Osteoblast (primary cell): ENCODE measurements at regions not wholly inside any gene's neighbourhood (a gene's known extent, or its start where the extent isn't known, plus 50 kb on each side); places are given as distances from the start of the nearest gene placed in this dataset.

Source experiments
- DNase-seq: peaks from one replicate; pipeline ENCODE4 v3.0.0; 2011; ENCODE audit warnings: low spot score, mixed read lengths; ENCODE audit not compliant: insufficient read length; ENCODE audit errors: missing footprints
- H2AFZ ChIP-seq: 2 replicates; pipeline ENCODE4 v1.6.0; 2011; ENCODE audit warnings: mild to moderate bottlenecking, low read length
- H3K27ac ChIP-seq: 2 replicates; pipeline ENCODE4 v1.5.1; 2011; ENCODE audit warnings: mild to moderate bottlenecking, low read depth, low read length, moderate library complexity
- H3K27me3 ChIP-seq: 2 replicates; pipeline ENCODE4 v1.6.0; 2012; ENCODE audit warnings: mild to moderate bottlenecking, control low read depth, inconsistent platforms, low read length, moderate library complexity; ENCODE audit not compliant: insufficient read depth
- H3K36me3 ChIP-seq: 2 replicates; pipeline ENCODE4 v1.5.1; 2011; ENCODE audit warnings: mild to moderate bottlenecking, low read length, control low read depth, moderate library complexity; ENCODE audit not compliant: insufficient read depth
- H3K4me1 ChIP-seq: 2 replicates; pipeline ENCODE4 v1.5.1; 2011; ENCODE audit warnings: mild to moderate bottlenecking, low read length, control low read depth, moderate library complexity; ENCODE audit not compliant: insufficient read depth
- H3K4me2 ChIP-seq: 2 replicates; pipeline ENCODE4 v1.6.0; 2011; ENCODE audit warnings: mild to moderate bottlenecking, low read length; ENCODE audit not compliant: insufficient read depth
- H3K4me3 ChIP-seq: fragments of 200-600 bp; sonication (generic); 3 replicates; pipeline ENCODE4 v1.5.1; 2012; ENCODE audit warnings: mild to moderate bottlenecking, low read length, inconsistent platforms; ENCODE audit not compliant: insufficient read depth
- H3K79me2 ChIP-seq: 2 replicates; pipeline ENCODE4 v1.6.0; 2012; ENCODE audit warnings: mild to moderate bottlenecking, low read length, control low read depth, inconsistent platforms; ENCODE audit not compliant: insufficient read depth
- H3K9me3 ChIP-seq: 2 replicates; pipeline ENCODE4 v1.5.1; 2011; ENCODE audit warnings: low read depth, low read length, control low read depth
- H4K20me1 ChIP-seq: 2 replicates; pipeline ENCODE4 v1.6.0; 2012; ENCODE audit warnings: mild to moderate bottlenecking, low read length, control low read depth; ENCODE audit not compliant: insufficient read depth
- TF ChIP-seq, protein P1 (sequence below): IDR thresholded peaks from 2 replicates; pipeline ENCODE4 v1.5.1; 2011; ENCODE audit warnings: mild to moderate bottlenecking, low read depth, low read length, moderate library complexity; ENCODE audit errors: extremely low read depth

DNA sequence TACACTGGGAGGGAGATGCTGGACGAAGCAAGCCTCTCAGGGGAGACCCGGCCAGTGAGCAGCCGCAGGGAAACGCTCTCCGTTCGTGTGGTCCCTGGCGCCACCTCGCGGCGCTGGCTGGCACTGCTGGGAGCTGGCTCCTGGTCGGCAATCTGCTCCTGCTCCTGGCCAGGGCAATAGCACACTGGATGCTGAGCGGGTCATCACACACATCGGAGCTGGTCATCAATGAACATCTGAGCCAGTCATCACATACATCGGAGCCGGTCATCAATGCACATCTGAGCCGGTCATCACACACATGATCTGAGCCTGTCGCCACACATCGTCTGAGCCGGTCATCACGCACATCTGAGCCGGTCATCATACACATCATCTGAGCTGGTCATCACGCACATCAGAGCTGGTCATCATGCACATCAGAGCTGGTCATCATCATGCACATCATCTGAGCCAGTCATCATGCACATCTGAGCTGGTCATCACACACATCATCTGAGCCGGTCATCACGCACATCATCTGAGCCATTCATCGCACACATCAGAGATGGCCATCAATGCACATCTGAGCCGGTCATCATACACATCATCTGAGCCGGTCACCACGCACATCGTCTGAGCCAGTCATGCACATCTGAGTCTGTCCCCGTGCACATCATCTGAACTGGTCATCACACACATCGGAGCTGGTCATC, 217.3 kb downstream of the RBFOX3 start:
- Histone ChIP-seq H3K4me2 (no peak overlapping the region), H2AFZ (no peak overlapping the region), H3K4me1 (no peaks in the 10 kb centered on the region), H3K9me3 (no peaks in the 10 kb centered on the region), H3K27me3 (peaks cover 31% of the 10 kb centered on the region), H3K4me3 (no peak overlapping the region), H4K20me1 (peaks cover 9% of the 10 kb centered on the region), H3K79me2 (no peaks in the 10 kb centered on the region), H3K36me3 (no peaks in the 10 kb centered on the region), H3K27ac (no peak overlapping the region)
- TF ChIP-seq, protein P1, sequence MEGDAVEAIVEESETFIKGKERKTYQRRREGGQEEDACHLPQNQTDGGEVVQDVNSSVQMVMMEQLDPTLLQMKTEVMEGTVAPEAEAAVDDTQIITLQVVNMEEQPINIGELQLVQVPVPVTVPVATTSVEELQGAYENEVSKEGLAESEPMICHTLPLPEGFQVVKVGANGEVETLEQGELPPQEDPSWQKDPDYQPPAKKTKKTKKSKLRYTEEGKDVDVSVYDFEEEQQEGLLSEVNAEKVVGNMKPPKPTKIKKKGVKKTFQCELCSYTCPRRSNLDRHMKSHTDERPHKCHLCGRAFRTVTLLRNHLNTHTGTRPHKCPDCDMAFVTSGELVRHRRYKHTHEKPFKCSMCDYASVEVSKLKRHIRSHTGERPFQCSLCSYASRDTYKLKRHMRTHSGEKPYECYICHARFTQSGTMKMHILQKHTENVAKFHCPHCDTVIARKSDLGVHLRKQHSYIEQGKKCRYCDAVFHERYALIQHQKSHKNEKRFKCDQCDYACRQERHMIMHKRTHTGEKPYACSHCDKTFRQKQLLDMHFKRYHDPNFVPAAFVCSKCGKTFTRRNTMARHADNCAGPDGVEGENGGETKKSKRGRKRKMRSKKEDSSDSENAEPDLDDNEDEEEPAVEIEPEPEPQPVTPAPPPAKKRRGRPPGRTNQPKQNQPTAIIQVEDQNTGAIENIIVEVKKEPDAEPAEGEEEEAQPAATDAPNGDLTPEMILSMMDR = peak; percentile 93
- DNase-seq = peak; percentile 99

DNA sequence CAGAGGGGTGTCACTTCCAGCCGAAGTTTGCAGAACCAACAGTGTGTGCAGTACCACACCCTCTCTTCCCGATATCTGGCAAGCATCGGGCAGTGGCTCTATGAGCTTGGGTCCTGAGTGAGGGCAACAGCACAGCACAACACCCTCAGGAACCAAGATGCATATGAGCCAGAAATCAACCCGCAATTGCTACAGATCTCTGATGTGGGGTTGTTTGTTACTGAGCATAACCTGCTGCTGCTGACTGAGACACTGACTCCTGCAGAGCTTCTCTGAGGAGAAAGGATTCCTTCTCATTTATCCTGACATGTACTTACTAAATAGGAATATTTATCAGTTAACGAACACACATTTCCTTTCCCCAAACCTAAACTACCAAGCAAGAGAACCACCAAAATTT, 218.3 kb downstream of the RBFOX3 start:
- no peak overlapping the region for H3K4me3 ChIP-seq
- H3K36me3 ChIP-seq = no peaks in the 10 kb centered on the region
- no peaks in the 10 kb centered on the region for H3K4me1 ChIP-seq
- TF ChIP-seq, protein P1 = no peak
- H4K20me1 ChIP-seq = peaks cover 9% of the 10 kb centered on the region
- H3K4me2 ChIP-seq = no peak overlapping the region
- H2AFZ ChIP-seq = no peak overlapping the region
- no peak for DNase-seq
- H3K79me2 ChIP-seq = no peaks in the 10 kb centered on the region
- peaks cover 24% of the 10 kb centered on the region for H3K27me3 ChIP-seq
- H3K9me3 ChIP-seq = no peaks in the 10 kb centered on the region
- H3K27ac ChIP-seq = no peak overlapping the region

DNA sequence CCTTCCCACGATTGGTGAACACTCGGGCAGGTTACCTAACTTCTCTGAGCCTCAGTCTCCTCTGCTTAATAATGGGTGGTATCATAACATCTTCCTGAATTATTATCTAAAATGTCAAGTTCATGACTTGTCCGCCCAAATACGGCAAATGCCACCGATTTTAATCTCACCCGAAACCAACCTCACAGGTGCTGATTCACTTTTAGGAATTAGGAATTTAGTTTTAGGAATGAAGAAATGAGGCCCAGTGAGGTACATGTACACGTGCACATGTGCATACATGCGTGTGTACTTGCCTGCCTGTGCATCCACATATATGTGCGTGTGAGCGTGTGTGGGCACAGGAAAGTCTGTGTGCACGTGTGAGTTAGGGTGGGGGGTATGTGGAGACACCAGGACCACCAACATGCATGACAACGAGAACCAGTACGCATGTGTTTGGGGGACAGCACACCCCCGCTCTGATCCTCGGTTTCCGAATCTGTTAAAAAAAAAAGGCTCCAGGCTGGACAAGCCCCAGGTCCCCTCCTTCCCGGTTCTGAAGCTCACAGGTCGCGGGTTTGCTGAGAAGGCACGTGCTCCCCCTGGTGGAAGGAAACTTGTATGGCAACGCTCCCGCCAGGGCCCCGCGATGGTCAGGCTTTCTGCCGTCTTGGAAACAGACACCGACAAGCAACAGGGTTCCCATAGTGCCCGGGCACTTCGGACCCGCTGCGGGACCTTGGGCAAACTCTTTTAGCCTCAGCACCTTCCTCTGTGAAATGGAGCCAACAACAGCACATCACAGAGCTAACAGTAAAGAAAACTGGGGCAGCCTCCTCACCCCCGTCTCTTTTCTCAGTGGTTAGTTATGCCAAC, 219.2 kb downstream of the RBFOX3 start:
- peak; percentile 96 for DNase-seq
- no peak overlapping the region for H3K27ac ChIP-seq
- no peak overlapping the region for H3K4me3 ChIP-seq
- H3K36me3 ChIP-seq = no peaks in the 10 kb centered on the region
- peaks cover 9% of the 10 kb centered on the region for H4K20me1 ChIP-seq
- H3K4me1 ChIP-seq = no peaks in the 10 kb centered on the region
- H3K9me3 ChIP-seq = no peaks in the 10 kb centered on the region
- H3K79me2 ChIP-seq = no peaks in the 10 kb centered on the region
- TF ChIP-seq, protein P1 = peak; percentile 83
- H3K4me2 ChIP-seq = no peak overlapping the region
- H2AFZ ChIP-seq = no peak overlapping the region
- peaks cover 21% of the 10 kb centered on the region for H3K27me3 ChIP-seq

DNA sequence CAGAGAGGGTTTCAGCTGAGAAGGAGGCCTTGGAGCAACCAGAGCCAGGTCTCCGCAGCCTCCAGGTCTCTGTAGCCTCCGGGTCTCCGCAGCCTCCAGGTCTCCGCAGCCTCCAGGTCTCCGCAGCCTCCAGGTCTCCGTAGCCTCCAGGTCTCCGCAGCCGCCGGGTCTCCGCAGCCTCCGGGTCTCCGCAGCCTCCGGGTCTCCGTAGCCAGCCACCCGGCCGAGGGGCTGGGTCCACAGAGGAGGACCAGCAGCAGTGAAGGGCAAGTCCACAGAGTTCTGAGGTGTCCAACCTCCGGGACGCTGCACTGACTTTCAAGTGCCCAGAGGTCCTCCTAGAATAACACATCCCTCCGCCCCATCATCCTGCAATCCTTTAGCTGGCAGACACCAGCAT, 221.0 kb downstream of the RBFOX3 start:
- TF ChIP-seq, protein P1 = no peak
- no peak overlapping the region for H3K4me2 ChIP-seq
- no peak overlapping the region for H2AFZ ChIP-seq
- peaks cover 21% of the 10 kb centered on the region for H3K27me3 ChIP-seq
- no peak overlapping the region for H3K27ac ChIP-seq
- no peaks in the 10 kb centered on the region for H3K9me3 ChIP-seq
- H3K4me3 ChIP-seq = no peak overlapping the region
- H4K20me1 ChIP-seq = peaks cover 9% of the 10 kb centered on the region
- no peaks in the 10 kb centered on the region for H3K79me2 ChIP-seq
- no peaks in the 10 kb centered on the region for H3K36me3 ChIP-seq
- no peaks in the 10 kb centered on the region for H3K4me1 ChIP-seq
- no peak for DNase-seq
